ENCODE measurements at regions not wholly inside any gene's neighbourhood (a gene's known extent, or its start where the extent isn't known, plus 50 kb on each side); places are given as distances from the start of the nearest gene placed in this dataset.
A peak's percentile ranks its signal among the peaks of the same experiment; 100 is the strongest.
"Not testable (repeated sequence)": the region's sequence is repeated elsewhere in the genome, so short reads cannot be mapped to it uniquely, and the experiment has no call there.

DNA sequence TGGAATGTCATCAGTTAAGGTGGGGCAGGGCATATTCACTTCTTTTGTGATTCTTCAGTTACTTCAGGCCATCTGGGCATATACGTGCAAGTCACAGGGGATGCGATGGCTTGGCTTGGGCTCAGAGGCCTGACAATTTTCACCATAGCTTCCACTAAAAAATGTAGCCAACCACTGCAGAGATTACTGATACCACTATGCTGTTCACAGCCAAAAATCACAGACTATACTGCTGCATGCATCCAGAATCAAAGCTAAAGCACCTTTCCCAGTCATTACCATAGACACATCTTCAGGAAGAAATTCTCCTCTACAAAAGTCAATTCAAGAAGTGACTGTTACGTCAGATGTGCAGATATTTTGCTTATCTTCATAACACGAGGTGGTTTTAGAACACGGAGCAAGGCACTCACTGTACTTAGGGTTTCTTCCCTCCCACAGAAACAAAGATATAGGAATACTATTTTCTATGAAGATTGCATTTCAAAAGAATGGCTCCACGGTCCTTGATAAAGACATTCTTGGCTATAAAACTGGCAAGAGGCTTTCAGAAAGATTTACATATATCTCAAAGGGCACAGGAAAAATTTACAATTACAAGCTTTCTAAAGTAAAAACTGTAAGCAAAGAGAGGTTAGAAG is 1556.6 kb upstream of the PRR20A start:
- no peak for DNase-seq

- no peak for DNase-seq
Measured at GRCh38 chr13:55602784-55603183, 1537.9 kb upstream of the PRR20A start.

DNA sequence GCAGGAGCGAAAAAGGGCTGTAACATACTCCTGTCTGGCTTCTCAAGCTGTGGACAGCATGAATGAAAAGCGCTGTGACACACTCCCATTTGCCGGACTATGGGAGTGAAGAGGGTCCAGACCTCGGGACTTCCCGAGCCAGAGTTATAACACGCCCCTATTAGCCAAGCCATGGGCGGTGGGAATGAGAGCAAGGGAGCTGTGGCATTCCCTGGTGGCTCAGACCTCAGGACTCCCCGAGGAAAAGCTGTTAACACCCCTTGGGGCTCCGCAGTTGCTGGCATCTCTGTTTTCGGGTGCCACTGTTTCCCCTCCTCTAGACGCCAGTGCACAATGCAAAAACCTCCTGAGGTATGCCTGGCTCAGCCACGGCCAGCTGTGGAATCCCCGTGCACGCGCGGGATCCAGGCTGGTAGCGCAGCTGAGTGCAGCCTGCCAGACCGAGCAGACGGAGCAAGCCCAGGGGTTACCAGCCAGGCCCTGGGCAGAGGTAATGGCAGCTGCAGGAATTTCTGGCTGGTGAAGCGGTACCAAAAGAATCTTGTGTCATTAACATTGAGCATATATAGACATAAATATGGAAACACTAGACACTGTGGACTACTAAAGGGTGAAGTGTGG is 1534.6 kb upstream of the PRR20A start:
- no peak for DNase-seq

DNA sequence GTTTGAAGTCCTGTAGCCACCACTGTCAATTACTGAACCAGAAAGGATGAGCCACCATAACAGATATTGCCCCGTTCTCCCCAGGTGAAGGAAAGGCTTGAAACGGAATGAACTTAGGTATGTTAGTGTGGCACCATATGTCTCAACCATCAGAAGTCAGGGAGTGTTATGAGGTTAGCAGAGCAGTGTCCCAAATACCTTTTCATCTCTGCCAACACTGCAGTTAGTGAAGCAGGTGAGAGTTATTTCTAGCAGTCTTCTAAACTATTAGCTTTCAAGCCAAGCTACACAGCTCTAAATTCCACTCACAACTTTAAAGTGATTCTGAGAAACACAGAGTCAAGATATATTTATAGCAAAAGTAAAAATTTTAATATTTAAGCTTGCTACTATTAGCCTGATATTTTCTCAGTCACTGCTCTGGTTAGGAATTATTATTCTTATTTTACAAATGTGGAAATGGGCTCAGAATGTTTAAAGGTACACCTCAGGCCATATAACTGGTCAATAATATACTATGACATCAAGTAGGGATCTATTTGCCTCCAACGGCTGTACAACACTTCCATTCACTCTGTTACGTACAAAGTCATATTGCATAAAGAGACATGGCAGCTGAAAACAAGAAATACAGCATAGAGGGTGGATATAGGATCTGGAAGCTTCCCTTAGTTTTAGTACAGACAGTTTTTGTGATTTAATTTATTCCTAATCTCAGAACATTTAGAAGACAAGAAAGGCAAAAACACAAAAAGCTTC is 1527.1 kb upstream of the PRR20A start:
- no peak for DNase-seq

DNA sequence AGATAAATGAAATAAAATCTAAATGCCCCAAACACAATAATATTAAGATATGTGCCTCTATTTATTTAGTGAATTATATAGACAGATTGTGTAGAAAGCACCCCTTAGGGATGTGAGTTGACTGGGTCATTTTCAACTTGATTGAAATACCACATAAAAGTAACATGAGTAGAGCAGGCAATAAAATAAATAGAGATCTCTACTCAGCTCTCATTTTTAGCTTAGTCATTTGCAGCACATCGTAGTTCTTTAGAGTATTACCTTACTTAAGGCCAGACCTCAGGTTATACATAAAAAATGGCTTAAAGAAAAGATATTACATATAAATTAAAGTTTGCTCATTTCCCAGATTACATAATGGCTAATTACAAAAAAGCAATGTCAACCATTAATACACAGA is 1525.6 kb upstream of the PRR20A start:
- DNase-seq, result no peak

DNA sequence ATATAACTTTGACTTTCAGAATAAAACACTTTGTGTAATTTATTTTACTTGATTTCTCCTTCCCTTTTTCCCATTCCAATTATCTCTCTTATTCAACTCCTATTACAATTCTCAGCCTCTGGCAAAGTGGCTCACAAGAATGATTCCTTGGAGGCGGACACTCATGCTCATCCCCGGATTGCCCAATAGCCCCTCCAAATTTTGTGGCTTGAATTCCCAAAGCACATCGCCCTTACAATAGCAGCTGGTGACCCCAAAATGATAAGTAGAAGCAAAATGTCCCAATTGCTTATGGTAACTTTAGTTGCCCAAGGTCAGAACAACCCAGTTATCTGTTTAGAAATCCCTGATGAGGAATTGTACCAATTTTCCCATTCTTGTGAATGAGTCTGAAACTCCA is 1523.5 kb upstream of the PRR20A start:
- no peak for DNase-seq

- no peak for DNase-seq
Measured at GRCh38 chr13:55627221-55627620, 1513.5 kb upstream of the PRR20A start.

GRCh38 chr13:55632402-55632801 is 1508.3 kb upstream of the PRR20A start:
- DNase-seq, result no peak

DNA sequence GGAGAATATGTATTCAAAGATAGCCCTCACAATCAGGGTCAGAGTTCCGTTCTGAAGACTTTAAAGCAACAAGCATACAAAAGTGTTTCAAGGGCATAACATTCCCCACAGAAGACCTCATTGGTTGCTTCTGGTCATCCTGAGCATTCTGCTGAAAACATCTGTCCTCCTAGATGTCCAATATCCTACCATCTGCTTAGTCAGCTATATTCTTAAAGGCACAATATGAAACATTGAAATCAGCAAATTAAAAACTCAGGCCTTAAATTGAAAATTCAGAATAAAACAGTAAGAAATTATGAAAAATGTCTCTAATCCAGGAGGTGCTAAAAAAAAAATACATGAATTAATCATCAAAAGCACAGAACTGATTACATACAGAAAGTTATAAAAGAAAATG is 1491.2 kb upstream of the PRR20A start:
- no peak for DNase-seq

GRCh38 chr13:55652657-55653056 is 1488.1 kb upstream of the PRR20A start:
- DNase-seq, result no peak

DNA sequence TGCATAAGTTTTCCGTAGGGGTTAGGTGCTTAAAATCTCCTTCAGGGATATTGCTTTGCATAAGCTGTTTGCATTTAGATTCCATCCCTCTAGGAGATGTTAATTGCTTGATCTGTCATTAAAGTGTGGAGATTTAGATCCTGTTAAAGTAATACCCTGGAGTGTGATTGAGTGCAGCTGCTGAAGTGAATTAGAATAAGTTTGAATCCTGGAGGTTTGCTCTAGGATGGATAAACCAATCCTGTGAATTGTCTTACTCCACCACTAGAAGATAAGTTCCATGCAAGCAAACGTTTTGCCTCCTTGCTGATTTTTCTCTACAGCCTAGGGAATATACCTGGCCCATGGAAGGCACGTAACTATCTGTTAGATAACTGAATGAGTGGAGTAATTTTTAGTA is 1487.2 kb upstream of the PRR20A start:
- DNase-seq, result peak; percentile 98

- no peak for DNase-seq
Measured at GRCh38 chr13:55654243-55654642, 1486.5 kb upstream of the PRR20A start.

DNA sequence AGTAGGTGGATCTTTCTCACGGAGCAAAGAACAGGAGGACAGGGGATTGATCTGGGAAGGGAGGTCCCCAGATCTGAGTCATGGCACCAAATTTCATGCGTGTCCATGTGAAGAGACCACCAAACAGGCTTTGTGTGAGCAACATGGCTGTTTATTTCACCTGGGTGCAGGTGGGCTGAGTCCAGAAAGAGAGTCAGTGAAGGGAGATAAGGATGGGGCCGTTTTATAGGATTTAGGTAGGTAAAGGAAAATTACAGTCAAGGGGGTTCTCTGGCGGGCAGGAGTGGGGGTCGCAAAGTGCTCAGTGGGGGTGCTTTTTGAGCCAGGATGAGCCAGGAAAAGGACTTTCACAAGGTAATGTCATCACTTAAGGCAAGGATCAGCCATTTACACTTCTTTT is 1480.5 kb upstream of the PRR20A start:
- not testable (repeated sequence) for DNase-seq

- DNase-seq, result no peak
Measured at GRCh38 chr13:55660851-55661250, 1479.9 kb upstream of the PRR20A start.

DNA sequence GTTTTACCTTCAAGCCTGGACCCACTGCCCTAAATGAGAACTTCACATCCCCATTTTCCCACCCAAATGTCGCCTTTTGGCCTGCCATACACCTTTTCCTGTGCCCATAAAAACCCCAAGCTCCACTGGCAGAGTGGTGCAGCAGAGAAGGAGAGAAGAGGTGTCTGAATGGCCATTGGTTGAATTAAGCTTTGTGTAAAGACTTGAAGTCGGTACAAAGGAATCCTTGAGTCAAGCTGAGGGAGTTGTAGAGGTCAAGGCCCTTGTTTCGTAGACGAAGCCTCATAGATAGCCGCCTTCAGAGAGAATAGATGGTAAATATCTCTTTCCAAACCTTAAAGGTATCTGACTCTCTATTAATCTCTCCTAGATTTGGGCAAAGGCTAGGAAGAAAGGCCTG is 1479.2 kb upstream of the PRR20A start:
- no peak for DNase-seq

- DNase-seq, result no peak
Measured at GRCh38 chr13:55664178-55664577, 1476.5 kb upstream of the PRR20A start.

GRCh38 chr13:55669051-55669450 is 1471.7 kb upstream of the PRR20A start:
- no peak for DNase-seq

DNA sequence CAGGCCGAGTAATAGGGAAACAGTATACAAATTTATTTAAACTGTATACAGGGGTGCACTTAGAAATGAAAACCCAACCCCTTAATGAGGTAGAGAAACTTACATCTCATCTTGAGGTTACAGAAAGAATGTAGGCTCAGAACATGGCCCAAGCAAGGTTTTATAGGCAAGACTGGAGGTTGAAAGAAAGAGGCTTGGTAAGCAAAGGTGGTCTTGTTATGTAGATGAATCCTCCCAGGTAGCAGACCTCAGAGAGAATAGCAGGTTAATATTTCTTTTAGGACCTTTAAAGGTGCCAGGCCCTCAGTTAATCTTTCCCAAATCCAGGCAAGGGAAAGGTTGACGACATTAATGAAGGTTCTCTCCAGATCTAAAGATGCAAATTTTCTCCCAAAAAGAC is 1466.8 kb upstream of the PRR20A start:
- DNase-seq, result no peak

DNA sequence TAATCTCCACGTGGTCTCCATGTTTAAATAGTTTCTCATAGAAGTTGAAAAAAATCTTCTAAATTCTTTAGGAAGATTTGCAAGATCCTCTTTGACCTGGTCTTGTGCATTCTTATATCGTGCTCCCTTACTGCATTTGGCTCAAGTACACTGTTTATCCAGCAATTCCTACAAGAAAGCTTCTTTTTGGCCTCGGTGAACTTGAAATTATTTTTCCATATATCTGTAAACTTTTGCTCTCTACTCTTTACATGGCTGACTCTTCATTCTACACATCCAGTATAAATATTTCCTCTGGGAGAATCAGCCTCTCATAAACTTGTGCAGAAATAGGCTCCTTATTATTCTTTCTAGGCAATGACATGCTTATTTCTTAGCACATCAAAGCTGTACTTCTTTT is 1457.9 kb upstream of the PRR20A start:
- no peak for DNase-seq

DNA sequence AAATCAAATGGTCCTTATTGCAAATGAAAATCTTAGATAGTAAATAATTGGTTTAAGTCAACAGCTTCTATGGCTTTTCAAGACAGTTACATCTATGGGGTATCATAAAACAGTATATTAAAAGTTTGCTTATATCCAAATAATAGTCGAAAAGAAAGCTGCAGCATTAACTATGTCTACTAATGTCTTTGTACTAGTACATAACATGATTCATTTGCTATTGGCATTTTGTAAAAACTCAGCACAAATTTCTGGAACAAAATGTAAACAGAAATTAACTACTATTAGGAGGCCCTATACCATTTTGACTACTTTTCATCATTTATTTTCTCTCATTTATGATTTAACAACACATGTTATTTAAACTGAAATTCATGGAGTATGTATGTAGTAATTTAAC is 1435.2 kb upstream of the PRR20A start:
- DNase-seq, result no peak

GRCh38 chr13:55705971-55706370 is 1434.7 kb upstream of the PRR20A start:
- no peak for DNase-seq

- DNase-seq, result no peak
Measured at GRCh38 chr13:55714120-55714519, 1426.6 kb upstream of the PRR20A start.

DNA sequence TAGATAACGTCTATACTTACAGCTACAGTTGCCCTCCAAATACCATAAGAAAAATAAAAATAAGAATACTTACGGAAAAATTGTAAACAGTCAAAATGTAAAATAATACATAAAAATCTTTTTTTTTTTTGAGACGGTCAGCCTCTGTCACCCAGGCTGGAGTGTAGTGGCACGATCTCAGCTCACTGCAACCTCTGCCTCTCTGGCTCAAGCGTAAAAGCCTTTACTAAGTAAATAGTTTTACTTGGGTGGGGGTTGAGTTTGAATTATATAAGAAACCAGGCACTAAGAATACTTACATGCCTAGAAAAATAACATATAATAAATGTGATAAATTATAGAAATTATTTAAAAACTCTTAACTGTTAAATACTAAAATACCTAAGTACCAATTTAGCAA is 1413.0 kb upstream of the PRR20A start:
- DNase-seq, result no peak

GRCh38 chr13:55728247-55728646 is 1412.5 kb upstream of the PRR20A start:
- DNase-seq, result no peak
